ENCODE measurements at regions not wholly inside any gene's neighbourhood (a gene's known extent, or its start where the extent isn't known, plus 50 kb on each side); places are given as distances from the start of the nearest gene placed in this dataset.

DNA sequence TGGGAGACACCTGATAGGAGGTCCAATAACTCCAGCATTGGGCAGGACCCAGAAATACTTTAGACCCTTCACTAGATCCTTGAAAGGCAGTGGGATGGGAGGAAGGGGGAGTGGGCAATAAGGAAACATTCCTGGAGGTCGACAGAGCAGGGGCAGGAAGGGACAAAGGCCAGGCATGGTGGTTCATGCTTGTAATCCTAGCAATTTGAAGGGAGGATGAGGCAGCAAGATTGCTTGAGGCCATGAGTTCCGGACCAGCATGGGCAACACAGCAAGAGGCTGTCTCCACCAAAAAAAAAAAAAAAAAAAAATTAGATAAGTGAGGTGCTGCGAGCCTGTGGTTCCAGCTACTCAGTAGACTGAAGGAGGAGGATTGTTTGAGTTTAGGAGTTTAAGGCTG lies 134.9 kb downstream of the JCAD start:
- H3K27ac ChIP-seq (ENCODE audit: low read depth, low read length): no peak overlapping the region
- H3K9ac ChIP-seq (ENCODE audit: low read length): no peak overlapping the region
- H3K4me3 ChIP-seq (ENCODE audit: low read depth, low read length): no peak overlapping the region
- peaks cover 10% of the 10 kb centered on the region; the same call in 1 of the 2 replicates for H3K27me3 ChIP-seq (ENCODE audit: control insufficient read depth, insufficient read depth, low read length)
- H3K4me1 ChIP-seq (ENCODE audit: control insufficient read depth, insufficient read depth, low read length): peaks cover 9% of the 10 kb centered on the region
- H3K36me3 ChIP-seq (ENCODE audit: control insufficient read depth, insufficient read depth, low read length): no peaks in the 10 kb centered on the region
- H3K9me3 ChIP-seq (ENCODE audit: control insufficient read depth, insufficient read depth, low read depth, low read length): no peaks in the 10 kb centered on the region

DNA sequence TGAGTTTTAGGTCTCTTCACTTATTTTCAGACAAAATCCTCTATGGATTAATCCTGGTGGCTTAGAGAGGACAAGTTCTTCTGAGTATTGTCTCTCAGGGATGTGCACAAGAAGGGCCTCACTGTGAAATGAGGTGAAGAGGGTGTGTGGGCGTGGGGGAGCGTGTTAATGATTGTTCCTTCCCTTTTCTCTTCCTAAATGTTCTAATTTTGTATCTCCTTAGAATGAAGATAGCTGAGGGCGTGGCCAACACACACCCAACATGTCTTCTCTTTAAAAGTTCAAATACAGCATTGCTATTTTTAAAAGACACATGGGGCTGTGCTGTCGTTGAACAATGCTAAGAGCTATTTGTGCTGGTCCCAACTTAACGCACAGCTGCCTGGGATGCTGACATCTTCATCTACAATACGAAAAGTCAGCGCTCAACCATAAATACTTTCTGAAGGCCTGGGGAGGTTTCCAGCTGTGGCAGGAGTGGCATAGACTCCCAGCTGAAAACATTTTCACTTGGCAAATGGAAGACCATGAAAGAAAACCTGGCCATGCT lies 135.9 kb downstream of the JCAD start:
- peaks cover 9% of the 10 kb centered on the region for H3K4me1 ChIP-seq (ENCODE audit: control insufficient read depth, insufficient read depth, low read length)
- no peak overlapping the region for H3K4me3 ChIP-seq (ENCODE audit: low read depth, low read length)
- no peaks in the 10 kb centered on the region for H3K9me3 ChIP-seq (ENCODE audit: control insufficient read depth, insufficient read depth, low read depth, low read length)
- no peaks in the 10 kb centered on the region for H3K36me3 ChIP-seq (ENCODE audit: control insufficient read depth, insufficient read depth, low read length)
- H3K27ac ChIP-seq (ENCODE audit: low read depth, low read length): no peak overlapping the region
- H3K9ac ChIP-seq (ENCODE audit: low read length): no peak overlapping the region
- H3K27me3 ChIP-seq (ENCODE audit: control insufficient read depth, insufficient read depth, low read length): peaks cover 18% of the 10 kb centered on the region; the same call in 1 of the 2 replicates

DNA sequence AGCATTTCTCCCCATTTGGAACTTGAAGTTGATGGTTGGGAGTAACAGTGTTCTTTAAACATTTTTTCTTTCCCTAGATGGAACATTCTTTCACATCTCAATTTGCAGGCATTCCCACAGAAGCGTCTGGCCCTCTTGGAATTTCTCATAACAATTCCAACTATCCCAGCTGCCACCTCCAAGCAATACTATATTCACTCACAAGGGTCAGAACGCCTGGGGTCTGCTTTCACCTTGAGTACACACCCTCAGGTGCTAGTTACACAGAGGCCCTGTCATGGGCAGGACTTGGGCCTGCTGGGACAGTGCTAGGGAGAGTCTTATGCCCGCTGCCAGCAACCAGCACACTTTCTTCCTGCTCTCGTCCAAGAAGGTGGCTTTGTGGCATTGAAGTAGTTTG lies 136.5 kb downstream of the JCAD start:
- H3K4me1 ChIP-seq (ENCODE audit: control insufficient read depth, insufficient read depth, low read length): peaks cover 9% of the 10 kb centered on the region
- no peak overlapping the region for H3K27ac ChIP-seq (ENCODE audit: low read depth, low read length)
- no peak overlapping the region for H3K9ac ChIP-seq (ENCODE audit: low read length)
- H3K9me3 ChIP-seq (ENCODE audit: control insufficient read depth, insufficient read depth, low read depth, low read length): no peaks in the 10 kb centered on the region
- H3K36me3 ChIP-seq (ENCODE audit: control insufficient read depth, insufficient read depth, low read length): no peaks in the 10 kb centered on the region
- H3K27me3 ChIP-seq (ENCODE audit: control insufficient read depth, insufficient read depth, low read length): peaks cover 18% of the 10 kb centered on the region; the same call in 1 of the 2 replicates
- H3K4me3 ChIP-seq (ENCODE audit: low read depth, low read length): no peak overlapping the region

DNA sequence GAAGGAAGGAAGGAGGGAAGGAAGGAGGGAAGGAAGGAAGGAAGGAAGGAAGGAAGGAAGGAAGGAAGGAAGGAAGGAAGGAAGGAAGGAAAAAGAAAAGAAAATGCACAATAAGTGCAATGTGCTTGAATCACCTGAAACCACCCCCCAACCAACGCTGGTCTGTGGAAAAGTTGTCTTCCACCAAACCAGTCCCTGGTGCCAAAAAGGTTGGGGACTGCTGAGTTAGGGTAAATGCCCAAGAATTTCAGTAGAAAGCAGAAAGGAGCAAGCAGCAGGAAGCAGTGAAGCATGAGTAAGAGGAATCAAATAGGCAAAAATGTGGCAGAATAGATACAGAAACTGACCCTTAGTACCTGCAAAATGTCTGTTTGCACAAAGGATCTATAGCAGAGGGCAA lies 137.2 kb downstream of the JCAD start:
- Histone ChIP-seq H3K36me3 (ENCODE audit: control insufficient read depth, insufficient read depth, low read length) (no peaks in the 10 kb centered on the region), H3K4me1 (ENCODE audit: control insufficient read depth, insufficient read depth, low read length) (peaks cover 9% of the 10 kb centered on the region), H3K27me3 (ENCODE audit: control insufficient read depth, insufficient read depth, low read length) (peaks cover 18% of the 10 kb centered on the region; the same call in 1 of the 2 replicates), H3K9ac (ENCODE audit: low read length) (no peak overlapping the region), H3K9me3 (ENCODE audit: control insufficient read depth, insufficient read depth, low read depth, low read length) (no peaks in the 10 kb centered on the region), H3K4me3 (ENCODE audit: low read depth, low read length) (no peak overlapping the region), H3K27ac (ENCODE audit: low read depth, low read length) (no peak overlapping the region)

DNA sequence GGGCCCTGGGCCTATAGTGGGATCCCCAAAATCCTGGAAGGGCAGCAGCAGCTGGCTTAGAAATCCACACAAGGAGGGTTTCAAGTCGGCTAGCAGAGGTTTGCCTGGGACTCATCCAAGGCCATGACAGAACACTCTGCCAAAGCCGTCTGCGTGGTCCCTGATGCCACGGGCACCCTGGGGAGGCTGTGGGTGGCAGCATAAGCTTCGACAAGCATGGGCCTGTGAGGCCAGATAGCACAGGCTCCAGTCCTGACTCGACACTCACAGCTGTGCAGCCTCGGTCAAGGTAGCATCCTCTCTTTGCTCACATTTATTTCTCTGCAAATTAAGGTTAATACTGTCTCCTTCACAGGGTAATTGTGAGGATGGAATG lies 138.3 kb downstream of the JCAD start:
- H3K4me1 ChIP-seq (ENCODE audit: control insufficient read depth, insufficient read depth, low read length): peaks cover under 1% of the 10 kb centered on the region; the same call in 1 of the 2 replicates
- H3K27me3 ChIP-seq (ENCODE audit: control insufficient read depth, insufficient read depth, low read length): peaks cover 18% of the 10 kb centered on the region; the same call in 1 of the 2 replicates
- no peak overlapping the region for H3K4me3 ChIP-seq (ENCODE audit: low read depth, low read length)
- no peak overlapping the region for H3K9ac ChIP-seq (ENCODE audit: low read length)
- H3K9me3 ChIP-seq (ENCODE audit: control insufficient read depth, insufficient read depth, low read depth, low read length): no peaks in the 10 kb centered on the region
- no peak overlapping the region for H3K27ac ChIP-seq (ENCODE audit: low read depth, low read length)
- no peaks in the 10 kb centered on the region for H3K36me3 ChIP-seq (ENCODE audit: control insufficient read depth, insufficient read depth, low read length)

DNA sequence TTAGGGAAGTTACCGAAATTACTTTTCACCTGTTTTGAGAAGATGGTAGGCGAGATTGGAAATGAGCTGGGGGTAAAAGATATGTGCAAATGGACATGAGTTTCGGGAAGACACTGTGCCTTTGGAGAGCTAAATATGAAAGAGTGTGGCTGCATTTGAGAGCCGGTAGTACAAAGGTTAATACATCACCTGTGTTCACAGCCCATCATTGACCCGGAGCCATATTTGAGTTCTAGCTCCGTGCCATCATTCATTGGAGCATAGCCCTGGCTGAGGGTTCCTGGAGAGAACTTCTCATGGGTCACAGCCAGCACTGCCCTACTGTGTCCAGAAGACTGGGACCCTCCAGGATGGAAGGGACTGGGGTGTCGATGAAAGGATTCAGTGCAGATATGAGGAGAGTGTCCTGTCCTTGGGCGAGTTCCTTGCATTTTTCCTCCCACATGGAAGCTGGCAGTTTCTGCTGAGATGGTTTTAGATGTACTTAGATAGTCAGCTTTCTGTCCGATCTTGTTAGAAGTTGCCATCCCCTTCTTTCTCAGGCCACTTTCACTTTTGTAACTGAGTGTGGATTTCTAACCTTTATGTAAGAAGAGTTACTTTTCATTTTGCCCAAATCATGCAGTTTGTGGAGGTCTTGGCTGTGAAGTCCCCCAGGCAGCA lies 138.8 kb downstream of the JCAD start:
- no peaks in the 10 kb centered on the region; the same call in 1 of the 2 replicates for H3K4me1 ChIP-seq (ENCODE audit: control insufficient read depth, insufficient read depth, low read length)
- no peak overlapping the region for H3K4me3 ChIP-seq (ENCODE audit: low read depth, low read length)
- no peaks in the 10 kb centered on the region for H3K9me3 ChIP-seq (ENCODE audit: control insufficient read depth, insufficient read depth, low read depth, low read length)
- H3K27ac ChIP-seq (ENCODE audit: low read depth, low read length): no peak overlapping the region
- no peak overlapping the region for H3K9ac ChIP-seq (ENCODE audit: low read length)
- H3K36me3 ChIP-seq (ENCODE audit: control insufficient read depth, insufficient read depth, low read length): no peaks in the 10 kb centered on the region
- H3K27me3 ChIP-seq (ENCODE audit: control insufficient read depth, insufficient read depth, low read length): peaks cover 18% of the 10 kb centered on the region; the same call in 1 of the 2 replicates

DNA sequence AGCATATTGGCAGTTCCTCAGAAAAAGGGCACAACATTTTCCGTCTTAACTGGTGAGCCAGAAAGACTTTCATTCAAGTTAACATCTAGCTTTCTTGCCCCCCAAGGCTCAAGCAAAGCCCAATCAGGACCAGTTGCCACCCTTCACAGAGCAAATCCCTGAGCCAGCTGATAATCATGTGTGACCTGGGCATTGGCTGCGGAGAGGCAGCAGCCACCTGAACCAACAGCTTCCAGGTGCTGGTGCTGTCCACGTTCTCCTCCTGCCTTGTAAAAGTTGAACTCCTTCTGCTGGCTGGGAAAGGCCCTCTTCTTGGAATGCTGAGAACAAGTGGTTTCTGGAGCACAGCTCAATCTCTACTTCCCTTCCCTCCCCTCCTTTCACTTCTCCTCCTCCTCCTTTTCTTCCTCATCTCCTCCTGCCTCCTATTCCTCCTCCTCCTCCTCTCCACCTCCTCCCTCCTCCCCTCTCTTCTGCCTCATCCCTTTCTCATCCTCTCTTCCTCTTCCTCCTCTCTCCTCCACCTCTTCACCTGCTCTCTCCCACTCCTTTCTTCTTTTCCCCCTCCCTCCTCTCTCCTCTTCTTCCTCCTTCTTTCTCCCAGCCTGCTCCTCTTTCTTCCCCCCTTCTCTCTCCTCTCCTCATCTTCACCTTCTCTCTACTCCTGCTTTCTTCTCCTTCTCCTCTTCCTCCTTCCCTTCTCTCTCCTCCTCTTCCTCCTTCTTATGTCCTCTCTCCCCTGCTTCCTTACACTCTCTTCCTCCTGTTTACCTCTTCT lies 140.6 kb downstream of the JCAD start:
- Histone ChIP-seq H3K36me3 (ENCODE audit: control insufficient read depth, insufficient read depth, low read length) (no peaks in the 10 kb centered on the region), H3K4me1 (ENCODE audit: control insufficient read depth, insufficient read depth, low read length) (no peaks in the 10 kb centered on the region; the same call in 1 of the 2 replicates), H3K9ac (ENCODE audit: low read length) (no peak overlapping the region), H3K27me3 (ENCODE audit: control insufficient read depth, insufficient read depth, low read length) (peaks cover 18% of the 10 kb centered on the region; the same call in 1 of the 2 replicates), H3K27ac (ENCODE audit: low read depth, low read length) (no peak overlapping the region), H3K4me3 (ENCODE audit: low read depth, low read length) (no peak overlapping the region), H3K9me3 (ENCODE audit: control insufficient read depth, insufficient read depth, low read depth, low read length) (no peaks in the 10 kb centered on the region)

DNA sequence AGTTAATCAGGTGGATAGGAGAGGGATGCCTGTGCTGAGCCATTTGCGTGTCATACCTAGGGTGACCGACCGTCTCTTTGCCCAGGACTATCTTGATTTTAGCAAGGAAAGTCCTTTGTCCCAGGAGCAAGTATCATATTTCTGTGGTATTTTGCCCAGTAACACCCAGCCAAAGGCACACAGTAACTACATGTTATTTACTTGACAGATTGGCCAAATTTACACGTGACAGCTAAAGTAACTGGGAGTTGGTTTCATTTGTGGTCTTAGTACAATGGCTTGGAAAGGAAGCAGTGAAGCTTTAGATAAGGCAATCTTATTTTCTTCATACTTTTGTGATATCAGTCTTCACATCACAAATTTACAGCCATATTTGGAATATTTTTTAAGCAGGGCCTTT lies 142.1 kb downstream of the JCAD start:
- H3K9me3 ChIP-seq (ENCODE audit: control insufficient read depth, insufficient read depth, low read depth, low read length): no peaks in the 10 kb centered on the region
- H3K27ac ChIP-seq (ENCODE audit: low read depth, low read length): no peak overlapping the region
- H3K4me3 ChIP-seq (ENCODE audit: low read depth, low read length): no peak overlapping the region
- no peaks in the 10 kb centered on the region for H3K4me1 ChIP-seq (ENCODE audit: control insufficient read depth, insufficient read depth, low read length)
- H3K27me3 ChIP-seq (ENCODE audit: control insufficient read depth, insufficient read depth, low read length): peaks cover 18% of the 10 kb centered on the region; the same call in 1 of the 2 replicates
- no peaks in the 10 kb centered on the region for H3K36me3 ChIP-seq (ENCODE audit: control insufficient read depth, insufficient read depth, low read length)
- no peak overlapping the region for H3K9ac ChIP-seq (ENCODE audit: low read length)

DNA sequence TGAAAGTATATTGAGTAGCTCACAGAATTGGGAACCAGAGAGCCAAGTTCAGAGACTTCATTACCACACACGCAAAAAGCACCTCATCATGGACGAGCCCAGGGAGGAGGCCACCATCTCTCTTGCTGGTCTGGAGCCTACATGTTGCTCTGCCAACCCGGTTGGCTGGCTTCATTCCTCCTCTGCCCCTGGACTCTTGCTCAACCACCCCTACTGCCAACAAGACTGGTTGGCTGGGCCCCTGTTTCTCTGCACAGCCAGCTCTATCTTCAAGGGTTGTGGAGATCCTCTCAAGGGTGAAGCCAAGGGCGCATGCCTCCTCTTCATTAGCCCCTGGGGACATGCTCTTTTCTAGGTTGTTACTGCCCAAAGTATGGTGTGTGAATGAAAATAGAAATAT lies 142.7 kb downstream of the JCAD start:
- no peak overlapping the region for H3K9ac ChIP-seq (ENCODE audit: low read length)
- H3K4me1 ChIP-seq (ENCODE audit: control insufficient read depth, insufficient read depth, low read length): no peaks in the 10 kb centered on the region
- no peaks in the 10 kb centered on the region for H3K36me3 ChIP-seq (ENCODE audit: control insufficient read depth, insufficient read depth, low read length)
- H3K27ac ChIP-seq (ENCODE audit: low read depth, low read length): no peak overlapping the region
- no peak overlapping the region for H3K4me3 ChIP-seq (ENCODE audit: low read depth, low read length)
- peaks cover 18% of the 10 kb centered on the region; the same call in 1 of the 2 replicates for H3K27me3 ChIP-seq (ENCODE audit: control insufficient read depth, insufficient read depth, low read length)
- H3K9me3 ChIP-seq (ENCODE audit: control insufficient read depth, insufficient read depth, low read depth, low read length): no peaks in the 10 kb centered on the region

DNA sequence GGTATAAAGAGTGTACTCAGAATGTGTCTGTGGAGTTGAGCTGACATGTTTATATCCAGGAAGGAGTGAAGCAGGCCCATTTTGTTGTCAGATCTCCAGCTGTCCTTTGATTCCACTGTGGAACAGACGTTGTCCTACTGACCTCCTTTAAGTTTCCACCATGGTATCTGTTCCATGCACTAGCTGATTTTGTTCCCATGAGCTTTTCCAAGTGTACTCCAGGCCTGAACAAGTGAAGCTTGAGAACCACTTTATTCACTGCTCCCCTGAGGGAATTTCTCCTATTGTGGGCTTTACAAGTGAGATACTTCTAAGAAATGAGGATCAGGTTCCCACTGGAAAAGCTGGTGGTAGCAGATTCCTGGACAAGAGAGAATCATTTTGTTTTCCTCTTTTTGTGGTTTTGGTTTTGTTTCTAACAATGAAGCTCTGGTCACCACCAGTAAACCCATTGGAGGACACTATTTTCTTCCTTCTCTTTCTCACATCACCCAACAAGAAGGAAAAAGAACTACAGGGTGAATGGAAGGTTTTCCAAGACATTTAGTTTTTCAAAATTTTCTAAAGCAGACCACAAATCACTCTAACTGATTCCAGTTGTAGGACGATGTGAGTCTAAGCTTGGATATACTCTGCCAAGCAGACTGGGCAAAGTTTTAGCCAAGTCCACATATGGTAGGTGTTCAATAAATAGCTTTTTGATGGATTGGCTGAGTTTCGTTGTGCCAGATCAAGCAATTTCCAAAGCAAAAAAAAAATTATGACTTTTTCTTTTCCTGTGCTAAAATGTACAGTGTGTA lies 144.2 kb downstream of the JCAD start:
- H3K9me3 ChIP-seq (ENCODE audit: control insufficient read depth, insufficient read depth, low read depth, low read length): peaks cover 5% of the 10 kb centered on the region; the same call in 1 of the 2 replicates
- H3K4me3 ChIP-seq (ENCODE audit: low read depth, low read length): no peak overlapping the region
- H3K4me1 ChIP-seq (ENCODE audit: control insufficient read depth, insufficient read depth, low read length): no peaks in the 10 kb centered on the region
- H3K27me3 ChIP-seq (ENCODE audit: control insufficient read depth, insufficient read depth, low read length): peaks cover 13% of the 10 kb centered on the region; the same call in 1 of the 2 replicates
- H3K36me3 ChIP-seq (ENCODE audit: control insufficient read depth, insufficient read depth, low read length): no peaks in the 10 kb centered on the region
- H3K9ac ChIP-seq (ENCODE audit: low read length): no peak overlapping the region
- no peak overlapping the region for H3K27ac ChIP-seq (ENCODE audit: low read depth, low read length)

Data from HUES6 (cell line).